ENCODE measurements at regions not wholly inside any gene's neighbourhood (a gene's known extent, or its start where the extent isn't known, plus 50 kb on each side); places are given as distances from the start of the nearest gene placed in this dataset.
"Not testable (repeated sequence)": the region's sequence is repeated elsewhere in the genome, so short reads cannot be mapped to it uniquely, and the experiment has no call there.

- DNase-seq (ENCODE audit: low read depth): no peak
Measured at GRCh38 chr5:174555726-174556125, 168.7 kb upstream of the MSX2 start.

GRCh38 chr5:174556756-174557155 is 167.6 kb upstream of the MSX2 start:
- DNase-seq (ENCODE audit: low read depth): no peak

- DNase-seq (ENCODE audit: low read depth): no peak
Measured at GRCh38 chr5:174558190-174558589, 166.2 kb upstream of the MSX2 start.

GRCh38 chr5:174559141-174559540 is 165.2 kb upstream of the MSX2 start:
- no peak for DNase-seq (ENCODE audit: low read depth)

GRCh38 chr5:174559566-174560090 is 164.8 kb upstream of the MSX2 start:
- no peak for DNase-seq (ENCODE audit: low read depth)

- no peak for DNase-seq (ENCODE audit: low read depth)
Measured at GRCh38 chr5:174560861-174561260, 163.5 kb upstream of the MSX2 start.

GRCh38 chr5:174563040-174563439 is 161.3 kb upstream of the MSX2 start:
- DNase-seq (ENCODE audit: low read depth): not testable (repeated sequence)

- DNase-seq (ENCODE audit: low read depth): no peak
Measured at GRCh38 chr5:174563899-174564298, 160.5 kb upstream of the MSX2 start.

GRCh38 chr5:174567506-174568141 is 156.8 kb upstream of the MSX2 start:
- no peak for DNase-seq (ENCODE audit: low read depth)

GRCh38 chr5:174570662-174571061 is 153.7 kb upstream of the MSX2 start:
- no peak for DNase-seq (ENCODE audit: low read depth)

- no peak for DNase-seq (ENCODE audit: low read depth)
Measured at GRCh38 chr5:174571662-174572397, 152.6 kb upstream of the MSX2 start.

GRCh38 chr5:174572591-174572990 is 151.8 kb upstream of the MSX2 start:
- DNase-seq (ENCODE audit: low read depth): no peak

- DNase-seq (ENCODE audit: low read depth): no peak
Measured at GRCh38 chr5:174573221-174573994, 151.0 kb upstream of the MSX2 start.

GRCh38 chr5:174575043-174575442 is 149.3 kb upstream of the MSX2 start:
- no peak for DNase-seq (ENCODE audit: low read depth)

- no peak for DNase-seq (ENCODE audit: low read depth)
Measured at GRCh38 chr5:174576042-174576441, 148.3 kb upstream of the MSX2 start.

GRCh38 chr5:174581479-174581878 is 142.9 kb upstream of the MSX2 start:
- no peak for DNase-seq (ENCODE audit: low read depth)

- DNase-seq (ENCODE audit: low read depth): no peak
Measured at GRCh38 chr5:174581894-174582293, 142.5 kb upstream of the MSX2 start.

- no peak for DNase-seq (ENCODE audit: low read depth)
Measured at GRCh38 chr5:174583071-174583470, 141.3 kb upstream of the MSX2 start.

- DNase-seq (ENCODE audit: low read depth): no peak
Measured at GRCh38 chr5:174585472-174585871, 138.9 kb upstream of the MSX2 start.

GRCh38 chr5:174586163-174586562 is 138.2 kb upstream of the MSX2 start:
- DNase-seq (ENCODE audit: low read depth): not testable (repeated sequence)

GRCh38 chr5:174589011-174589410 is 135.4 kb upstream of the MSX2 start:
- no peak for DNase-seq (ENCODE audit: low read depth)

GRCh38 chr5:174589599-174589998 is 134.8 kb upstream of the MSX2 start:
- no peak for DNase-seq (ENCODE audit: low read depth)

GRCh38 chr5:174590820-174591219 is 133.6 kb upstream of the MSX2 start:
- DNase-seq (ENCODE audit: low read depth): no peak

Data from stimulated activated CD8-positive, alpha-beta memory T cell treated with anti-CD3 and anti-CD28 coated beads, Interleukin-15, amount 100 ng/mL, for 24 hours (primary cell).